Natural killer cell (primary cell): ENCODE measurements at regions not wholly inside any gene's neighbourhood (a gene's known extent, or its start where the extent isn't known, plus 50 kb on each side); places are given as distances from the start of the nearest gene placed in this dataset.
"Not testable (repeated sequence)": the region's sequence is repeated elsewhere in the genome, so short reads cannot be mapped to it uniquely, and the experiment has no call there.

ENCODE experiments used
- ATAC-seq, 3 donors: fragments of 150-1000 bp in 2 of 3; fragments of 200-7000 bp in 1 of 3; cut with Tn5 transposase; 1 replicate in 1 of 3; 2 replicates in 2 of 3; pipeline ENCODE4 v1.10.0; 2021; ENCODE audit warnings: mild to moderate bottlenecking in 2 of 3, moderate library complexity in 2 of 3
- DNase-seq, 2 donors: peaks; one replicate each; pipeline versions ENCODE4 v3.0.0 to v3.0.0-alpha.2; 2013 to 2021; ENCODE audit warnings: mixed read lengths in 1 of 2
- H3K27ac ChIP-seq: one replicate; pipeline ENCODE4 v1.5.1; 2013; ENCODE audit warnings: mild to moderate bottlenecking, low read length
- H3K27me3 ChIP-seq: one replicate; pipeline ENCODE4 v1.6.1; 2013; ENCODE audit warnings: low read length; ENCODE audit not compliant: control insufficient read depth, insufficient read depth
- H3K36me3 ChIP-seq: one replicate; pipeline ENCODE4 v1.6.1; 2013; ENCODE audit warnings: low read length; ENCODE audit not compliant: control insufficient read depth, insufficient read depth
- H3K4me1 ChIP-seq: one replicate; pipeline ENCODE4 v1.6.1; 2013; ENCODE audit warnings: low read length; ENCODE audit not compliant: control insufficient read depth, insufficient read depth
- H3K4me3 ChIP-seq: one replicate; pipeline ENCODE4 v1.5.1; 2013; ENCODE audit warnings: low read length
- H3K9me3 ChIP-seq: one replicate; pipeline ENCODE4 v1.6.1; 2013; ENCODE audit warnings: low read length; ENCODE audit not compliant: control insufficient read depth, insufficient read depth
- H3K27ac Mint-ChIP-seq, 2 donors: one replicate each; pipeline ENCODE4 v1.8.0; 2022; ENCODE audit warnings: mild to moderate bottlenecking in 2 of 2, mixed read lengths in 2 of 2, moderate library complexity in 1 of 2
- H3K27me3 Mint-ChIP-seq, 2 donors: one replicate each; pipeline ENCODE4 v1.8.0; 2022; ENCODE audit warnings: low read depth in 2 of 2, mixed read lengths in 2 of 2
- H3K36me3 Mint-ChIP-seq: one replicate; pipeline ENCODE4 v1.8.0; 2022; ENCODE audit warnings: mixed read lengths
- H3K4me1 Mint-ChIP-seq, 2 donors: one replicate each; pipeline ENCODE4 v1.8.0; 2022; ENCODE audit warnings: mixed read lengths in 2 of 2
- H3K4me3 Mint-ChIP-seq: one replicate; pipeline ENCODE4 v1.8.0; 2022; ENCODE audit warnings: mild to moderate bottlenecking, moderate library complexity, mixed read lengths
- H3K9me3 Mint-ChIP-seq, 2 donors: one replicate each; pipeline ENCODE4 v1.8.0; 2022; ENCODE audit warnings: mixed read lengths in 2 of 2
- WGBS: methylation state at CpG from one replicate; pipeline ENCODE4 v1.1.7; 2013; ENCODE audit warnings: missing lambda C conversion rate; ENCODE audit not compliant: insufficient coverage; 5-methylcytosine and 5-hydroxymethylcytosine counted together
- intact Hi-C: fragments of 100-400 bp; cut with micrococcal nuclease; formaldehyde crosslinking; loops from one replicate; pipeline ENCODE4 v1.14.2; 2022
- TF ChIP-seq, protein P1 (sequence below): fragments of 200-600 bp; IDR thresholded peaks from one replicate; pipeline ENCODE4 v1.8.0; 2022; ENCODE audit warnings: antibody characterized with exemption

GRCh38 chr13:18233783-18234299, 947.8 kb downstream of the TUBA3C start:
- Mint-ChIP-seq H3K4me3 (no peak overlapping the region), H3K9me3 (no peaks in the 10 kb centered on the region), H3K36me3 (no peaks in the 10 kb centered on the region), H3K27me3 (no peaks in the 10 kb centered on the region), H3K27ac (no peak overlapping the region), H3K4me1 (no peaks in the 10 kb centered on the region)
- no peaks in the 10 kb centered on the region for H3K4me1 ChIP-seq
- no peaks in the 10 kb centered on the region for H3K36me3 ChIP-seq
- peaks cover 25% of the 10 kb centered on the region for H3K9me3 ChIP-seq
- no peak overlapping the region for H3K4me3 ChIP-seq
- TF ChIP-seq, protein P1, sequence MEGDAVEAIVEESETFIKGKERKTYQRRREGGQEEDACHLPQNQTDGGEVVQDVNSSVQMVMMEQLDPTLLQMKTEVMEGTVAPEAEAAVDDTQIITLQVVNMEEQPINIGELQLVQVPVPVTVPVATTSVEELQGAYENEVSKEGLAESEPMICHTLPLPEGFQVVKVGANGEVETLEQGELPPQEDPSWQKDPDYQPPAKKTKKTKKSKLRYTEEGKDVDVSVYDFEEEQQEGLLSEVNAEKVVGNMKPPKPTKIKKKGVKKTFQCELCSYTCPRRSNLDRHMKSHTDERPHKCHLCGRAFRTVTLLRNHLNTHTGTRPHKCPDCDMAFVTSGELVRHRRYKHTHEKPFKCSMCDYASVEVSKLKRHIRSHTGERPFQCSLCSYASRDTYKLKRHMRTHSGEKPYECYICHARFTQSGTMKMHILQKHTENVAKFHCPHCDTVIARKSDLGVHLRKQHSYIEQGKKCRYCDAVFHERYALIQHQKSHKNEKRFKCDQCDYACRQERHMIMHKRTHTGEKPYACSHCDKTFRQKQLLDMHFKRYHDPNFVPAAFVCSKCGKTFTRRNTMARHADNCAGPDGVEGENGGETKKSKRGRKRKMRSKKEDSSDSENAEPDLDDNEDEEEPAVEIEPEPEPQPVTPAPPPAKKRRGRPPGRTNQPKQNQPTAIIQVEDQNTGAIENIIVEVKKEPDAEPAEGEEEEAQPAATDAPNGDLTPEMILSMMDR: no peak
- WGBS: 97% methylated on average over 71 of the region's 71 CpGs
- DNase-seq (no peak), ATAC-seq (no peak)
- intact Hi-C loops: no loop called here
- no peaks in the 10 kb centered on the region for H3K27me3 ChIP-seq
- H3K27ac ChIP-seq: no peak overlapping the region

DNA sequence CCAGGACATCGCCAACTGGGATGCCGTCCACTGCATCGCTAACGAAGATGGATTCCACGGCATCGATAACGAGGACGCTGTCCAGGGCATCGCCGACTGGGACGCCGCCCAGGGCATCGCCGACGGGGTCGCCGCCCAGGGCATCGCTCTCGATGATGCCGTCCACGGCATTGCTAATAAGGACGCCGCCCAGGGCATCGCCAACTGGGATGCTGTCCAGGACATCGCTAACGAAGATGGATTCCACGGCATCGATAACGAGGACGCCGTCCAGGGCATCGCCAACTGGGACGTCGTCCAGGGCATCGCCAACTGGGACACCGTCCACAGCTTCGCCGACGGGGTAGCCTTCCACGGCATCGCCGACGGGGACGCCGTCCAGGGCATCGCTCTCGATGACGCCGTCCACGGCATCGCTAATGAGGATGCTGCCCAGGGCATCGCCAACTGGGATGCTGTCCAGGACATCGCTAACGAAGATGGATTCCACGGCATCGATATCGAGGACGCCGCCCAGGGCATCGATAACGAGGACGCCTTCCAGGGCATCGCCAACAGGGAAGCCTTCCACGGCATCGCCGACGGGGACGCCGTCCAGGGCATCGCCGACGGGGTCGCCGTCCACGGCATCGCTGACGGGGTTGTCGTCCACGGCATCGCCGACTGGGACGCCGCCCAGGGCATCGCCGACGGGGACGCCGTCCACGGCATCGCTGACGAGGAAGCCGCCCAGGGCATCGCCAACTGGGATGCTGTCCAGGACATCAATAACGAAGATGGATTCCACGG, 948.4 kb downstream of the TUBA3C start:
- H3K4me1 ChIP-seq: no peaks in the 10 kb centered on the region
- intact Hi-C loops: no loop called here
- H3K4me1 Mint-ChIP-seq: no peaks in the 10 kb centered on the region
- no peaks in the 10 kb centered on the region for H3K36me3 ChIP-seq
- TF ChIP-seq, protein P1: no peak
- no peaks in the 10 kb centered on the region for H3K9me3 Mint-ChIP-seq
- no peak for ATAC-seq
- H3K27me3 Mint-ChIP-seq: no peaks in the 10 kb centered on the region
- no peak overlapping the region for H3K4me3 Mint-ChIP-seq
- no peak overlapping the region for H3K4me3 ChIP-seq
- H3K27ac ChIP-seq: no peak overlapping the region
- peaks cover 25% of the 10 kb centered on the region for H3K9me3 ChIP-seq
- H3K36me3 Mint-ChIP-seq: no peaks in the 10 kb centered on the region
- WGBS: 97% methylated on average over 95 of the region's 95 CpGs
- H3K27me3 ChIP-seq: no peaks in the 10 kb centered on the region
- no peak overlapping the region for H3K27ac Mint-ChIP-seq
- DNase-seq: no peak

DNA sequence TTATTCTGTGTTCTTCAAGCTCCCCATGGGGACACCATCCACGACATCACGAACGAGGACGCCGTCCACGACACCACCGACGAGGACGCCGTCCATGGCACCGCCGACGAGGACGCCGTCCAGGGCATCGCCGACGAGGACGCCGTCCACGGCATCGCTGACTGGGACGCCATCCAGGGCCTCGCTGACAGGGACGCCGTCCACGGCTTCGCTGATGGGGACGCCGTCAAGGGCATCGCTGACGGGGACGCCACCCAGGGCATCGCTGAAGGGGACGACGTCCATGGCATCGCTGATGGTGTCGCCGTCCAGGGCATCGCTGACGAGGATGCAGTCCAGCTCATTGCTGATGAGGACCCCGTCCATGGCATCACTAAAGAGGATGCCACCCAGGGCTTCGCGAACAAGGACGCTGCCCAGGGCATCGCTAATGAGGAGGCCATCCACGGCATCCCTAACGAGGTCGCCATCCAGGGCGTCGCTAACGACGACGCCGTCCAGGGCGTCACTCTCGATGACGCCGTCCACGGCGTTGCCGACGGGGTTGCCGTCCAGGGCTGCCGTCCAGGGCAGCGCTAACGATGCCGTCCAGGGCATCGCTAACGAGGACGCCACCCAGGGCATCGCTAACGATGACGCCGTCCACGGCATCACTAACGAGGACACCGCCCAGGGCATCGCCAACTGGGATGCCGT, 949.2 kb downstream of the TUBA3C start:
- Mint-ChIP-seq H3K4me3 (no peak overlapping the region), H3K27me3 (no peaks in the 10 kb centered on the region), H3K9me3 (no peaks in the 10 kb centered on the region), H3K36me3 (no peaks in the 10 kb centered on the region), H3K27ac (no peak overlapping the region), H3K4me1 (no peaks in the 10 kb centered on the region)
- Histone ChIP-seq H3K4me3 (no peak overlapping the region), H3K27me3 (no peaks in the 10 kb centered on the region), H3K4me1 (no peaks in the 10 kb centered on the region), H3K36me3 (no peaks in the 10 kb centered on the region), H3K9me3 (peaks cover 25% of the 10 kb centered on the region), H3K27ac (no peak overlapping the region)
- 96% methylated on average over 80 of the region's 80 CpGs for WGBS
- ATAC-seq (no peak), DNase-seq (no peak)
- intact Hi-C loops: no loop called here
- TF ChIP-seq, protein P1: no peak

- H3K27ac ChIP-seq, H3K36me3 ChIP-seq, H3K4me1 Mint-ChIP-seq, H3K4me3 Mint-ChIP-seq, H3K27me3 Mint-ChIP-seq, H3K9me3 ChIP-seq, H3K4me3 ChIP-seq, H3K36me3 Mint-ChIP-seq, H3K4me1 ChIP-seq, H3K27me3 ChIP-seq, H3K9me3 Mint-ChIP-seq, intact Hi-C loops, ATAC-seq, H3K27ac Mint-ChIP-seq: not testable (repeated sequence)
- peak in 1 of 2 donors; percentile 39 for DNase-seq
- 56% methylated on average over 3 of the region's 3 CpGs for WGBS
Observed at GRCh38 chr13:18224411-18224810, 957.2 kb downstream of the TUBA3C start.

DNA sequence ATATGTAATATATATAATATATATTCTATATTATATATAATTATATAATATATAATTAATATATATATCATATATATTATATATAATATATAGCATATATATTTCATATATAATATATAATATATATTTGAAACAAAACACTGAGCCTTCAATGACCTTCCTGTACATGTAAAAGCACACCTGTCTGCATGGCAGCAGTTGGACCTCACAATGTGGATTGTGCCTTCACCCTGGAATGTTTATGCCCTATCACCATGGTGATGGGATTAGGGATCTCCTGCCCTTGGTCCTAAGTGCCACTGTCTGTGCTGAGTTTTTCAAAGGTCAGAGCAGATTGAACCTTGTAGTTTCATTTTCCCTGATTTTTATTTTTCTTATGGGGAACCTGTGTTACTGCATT, 966.9 kb downstream of the TUBA3C start:
- H3K27me3 ChIP-seq, H3K4me3 Mint-ChIP-seq, H3K9me3 ChIP-seq, H3K27ac ChIP-seq, DNase-seq, intact Hi-C loops, H3K36me3 ChIP-seq, H3K4me1 ChIP-seq, H3K36me3 Mint-ChIP-seq, H3K27me3 Mint-ChIP-seq, H3K4me3 ChIP-seq, H3K27ac Mint-ChIP-seq, H3K4me1 Mint-ChIP-seq, H3K9me3 Mint-ChIP-seq: not testable (repeated sequence)
- peak in 1 of 3 donors; percentile 35 for ATAC-seq

GRCh38 chr13:18213511-18213910, 968.1 kb downstream of the TUBA3C start:
- ATAC-seq: peak in 1 of 3 donors; percentile 40
- H3K4me3 ChIP-seq, H3K4me1 Mint-ChIP-seq, H3K27ac ChIP-seq, H3K27me3 ChIP-seq, DNase-seq, H3K9me3 Mint-ChIP-seq, H3K36me3 ChIP-seq, H3K4me1 ChIP-seq, H3K27me3 Mint-ChIP-seq, H3K27ac Mint-ChIP-seq, H3K36me3 Mint-ChIP-seq, intact Hi-C loops, H3K4me3 Mint-ChIP-seq, H3K9me3 ChIP-seq: not testable (repeated sequence)
- 64% methylated on average over 1 of the region's 2 CpGs for WGBS
